ENCODE measurements at regions not wholly inside any gene's neighbourhood (a gene's known extent, or its start where the extent isn't known, plus 50 kb on each side); places are given as distances from the start of the nearest gene placed in this dataset.

GRCh38 chr5:116654925-116655324 lies 80.3 kb upstream of the SEMA6A start:
- peak overlapping the region; percentile 44 for H3K4me2 ChIP-seq
- no peak overlapping the region for H3K27ac Mint-ChIP-seq
- no peak for TF ChIP-seq CTCF (IDR thresholded peaks at IDR 0.05)
- no peak overlapping the region for H3K9ac ChIP-seq
- DNase-seq (ENCODE audit: low spot score): peak; percentile 28
- H3K4me1 ChIP-seq: peaks cover 62% of the 10 kb centered on the region
- H3K4me3 ChIP-seq: no peak overlapping the region
- H3K36me3 Mint-ChIP-seq: no peaks in the 10 kb centered on the region
- H3F3A ChIP-seq (ENCODE audit: low read depth): peaks cover 13% of the 10 kb centered on the region
- no peaks in the 10 kb centered on the region for H3K79me2 ChIP-seq (ENCODE audit: low read depth)
- H2AFZ ChIP-seq (replicated peaks): peak overlapping the region; percentile 26
- no peaks in the 10 kb centered on the region for H3K9me3 ChIP-seq (ENCODE audit: low read depth)
- H3K4me3 Mint-ChIP-seq: no peak overlapping the region
- no peaks in the 10 kb centered on the region for H3K27me3 Mint-ChIP-seq (ENCODE audit: insufficient read depth, low read depth)
- no peaks in the 10 kb centered on the region for H3K27me3 ChIP-seq
- H3K4me1 Mint-ChIP-seq: peaks cover 58% of the 10 kb centered on the region
- no peaks in the 10 kb centered on the region for H3K9me3 Mint-ChIP-seq
- no peaks in the 10 kb centered on the region for H4K20me1 ChIP-seq (ENCODE audit: low read depth)
- H3K36me3 ChIP-seq: no peaks in the 10 kb centered on the region
- H3K27ac ChIP-seq: no peak overlapping the region

GRCh38 chr5:116652903-116653302 lies 78.3 kb upstream of the SEMA6A start:
- peaks cover 53% of the 10 kb centered on the region for H3K4me1 ChIP-seq
- H3K79me2 ChIP-seq (ENCODE audit: low read depth): no peaks in the 10 kb centered on the region
- Mint-ChIP-seq H3K27ac (peak overlapping the region; percentile 67), H3K4me3 (no peak overlapping the region), H3K27me3 (ENCODE audit: insufficient read depth, low read depth) (no peaks in the 10 kb centered on the region), H3K9me3 (no peaks in the 10 kb centered on the region), H3K36me3 (no peaks in the 10 kb centered on the region), H3K4me1 (peaks cover 47% of the 10 kb centered on the region)
- H3K9ac ChIP-seq: no peak overlapping the region
- peak; percentile 21 for DNase-seq (ENCODE audit: low spot score)
- peaks cover 9% of the 10 kb centered on the region for H3F3A ChIP-seq (ENCODE audit: low read depth)
- no peaks in the 10 kb centered on the region for H3K9me3 ChIP-seq (ENCODE audit: low read depth)
- peak overlapping the region; percentile 50 for H3K4me2 ChIP-seq
- no peaks in the 10 kb centered on the region for H3K27me3 ChIP-seq
- TF ChIP-seq CTCF (IDR thresholded peaks at IDR 0.05) (no peak), EZH2phosphoT487 (IDR thresholded peaks at IDR 0.05) (no peak), EZH2 (IDR thresholded peaks at IDR 0.05) (no peak)
- no peak overlapping the region for H3K4me3 ChIP-seq
- H3K27ac ChIP-seq: no peak overlapping the region
- H4K20me1 ChIP-seq (ENCODE audit: low read depth): no peaks in the 10 kb centered on the region
- H2AFZ ChIP-seq (replicated peaks): peak overlapping the region; percentile 42
- H3K36me3 ChIP-seq: no peaks in the 10 kb centered on the region

- no peaks in the 10 kb centered on the region for H3K36me3 Mint-ChIP-seq
- H3K4me3 Mint-ChIP-seq: peak overlapping the region; percentile 69
- Histone ChIP-seq H4K20me1 (ENCODE audit: low read depth) (no peaks in the 10 kb centered on the region), H3K4me1 (peaks cover 53% of the 10 kb centered on the region), H2AFZ (replicated peaks) (peak overlapping the region; percentile 42), H3K27ac (no peak overlapping the region), H3F3A (ENCODE audit: low read depth) (peaks cover 9% of the 10 kb centered on the region), H3K9me3 (ENCODE audit: low read depth) (no peaks in the 10 kb centered on the region), H3K4me2 (peak overlapping the region; percentile 50), H3K4me3 (no peak overlapping the region), H3K79me2 (ENCODE audit: low read depth) (no peaks in the 10 kb centered on the region), H3K9ac (no peak overlapping the region), H3K36me3 (no peaks in the 10 kb centered on the region), H3K27me3 (no peaks in the 10 kb centered on the region)
- no peaks in the 10 kb centered on the region for H3K9me3 Mint-ChIP-seq
- DNase-seq (ENCODE audit: low spot score): peak; percentile 56
- peaks cover 2% of the 10 kb centered on the region for H3K27me3 Mint-ChIP-seq (ENCODE audit: insufficient read depth, low read depth)
- TF ChIP-seq EZH2 (IDR thresholded peaks at IDR 0.05): no peak
- no peak for TF ChIP-seq CTCF (IDR thresholded peaks at IDR 0.05)
- TF ChIP-seq EZH2phosphoT487 (IDR thresholded peaks at IDR 0.05): no peak
- peaks cover 46% of the 10 kb centered on the region for H3K4me1 Mint-ChIP-seq
- peak overlapping the region; percentile 67 for H3K27ac Mint-ChIP-seq
These were observed 77.6 kb upstream of the SEMA6A start for GRCh38 chr5:116652196-116652729.

All from neural progenitor cell (in vitro differentiated cells).